K562 (cell line): ENCODE measurements at regions not wholly inside any gene's neighbourhood (a gene's known extent, or its start where the extent isn't known, plus 50 kb on each side); places are given as distances from the start of the nearest gene placed in this dataset.

ENCODE experiments used
- ATAC-seq: fragments of 200-7000 bp; cut with Tn5 transposase; 3 replicates; pipeline ENCODE4 v1.9.1; 2020; ENCODE audit warnings: moderate library complexity
- BruUV-seq: library from RNA; stranded (reverse); fragments of 400-500 nt; replicated peaks from 2 replicates; lab custom pipeline; 2021; lab: Mats Ljungman, UMichigan
- CTCF ChIA-PET: fragments of 300-600 bp; formaldehyde crosslinking; extraction: SDS; loops from one replicate; lab custom pipeline; 2021; ENCODE audit warnings: low intra/inter-chr PET ratio; lab: Yijun Ruan, JAX
- POLR2A ChIA-PET: fragments of 300-600, 350-650 bp; sonication (Branson Sonifier 250); formaldehyde crosslinking; extraction: SDS; loops from one replicate; lab custom pipeline; 2021; ENCODE audit warnings: antibody characterized with exemption, inconsistent platforms; lab: Yijun Ruan, JAX
- DNase-seq, 4 experiments: peaks; one replicate each; pipeline versions ENCODE4 v3.0.0 to v3.0.0-alpha.2; 2011 to 2018; ENCODE audit warnings: low spot score in 3 of 4, mixed read lengths in 3 of 4; ENCODE audit errors: extremely low read depth in 1 of 4
- FAIRE-seq: peaks from 2 replicates; lab custom pipeline; 2011; peaks lifted over from hg19 to GRCh38; lab: Jason Lieb, UNC
- H2AFZ ChIP-seq: 2 replicates; pipeline ENCODE4 v1.6.0; 2011; ENCODE audit warnings: low read depth, low read length, control low read depth, inconsistent platforms
- H3K27ac ChIP-seq: fragments of 200-600 bp; 3 replicates; pipeline ENCODE4 v1.8.0; 2011; ENCODE audit warnings: low read depth, mild to moderate bottlenecking, control low read depth, inconsistent platforms, low read length, moderate library complexity, mixed read lengths; ENCODE audit errors: extremely low read depth
- H3K27me3 ChIP-seq, 2 experiments: fragments of 300-600 bp in 1 of 2; 2 replicates in 1 of 2; 3 replicates in 1 of 2; pipeline versions ENCODE4 v1.6.0 to v1.8.0; 2011; ENCODE audit warnings: inconsistent platforms in 2 of 2, low read length in 2 of 2, mild to moderate bottlenecking in 1 of 2, mixed read lengths in 1 of 2, moderate library complexity in 1 of 2; ENCODE audit not compliant: control insufficient read depth in 2 of 2, insufficient read depth in 2 of 2
- H3K36me3 ChIP-seq: fragments of 300-600 bp; 3 replicates; pipeline ENCODE4 v1.8.0; 2011; ENCODE audit warnings: mild to moderate bottlenecking, low read length, inconsistent platforms; ENCODE audit not compliant: control insufficient read depth, insufficient read depth
- H3K4me1 ChIP-seq, 2 experiments: fragments of 200-600 bp in 1 of 2; replicated peaks in 1 of 2; 2 replicates in 1 of 2; 3 replicates in 1 of 2; pipeline versions ENCODE4 v1.5.1 to v1.8.0; 2011; ENCODE audit warnings: inconsistent platforms in 2 of 2, low read length in 2 of 2, mild to moderate bottlenecking in 1 of 2, mixed read lengths in 1 of 2, moderate library complexity in 1 of 2; ENCODE audit not compliant: control insufficient read depth in 2 of 2, insufficient read depth in 2 of 2
- H3K4me2 ChIP-seq: 2 replicates; pipeline ENCODE4 v1.6.1; 2011; ENCODE audit warnings: low read length, control low read depth, inconsistent platforms, mixed read lengths; ENCODE audit not compliant: insufficient read depth
- H3K4me3 ChIP-seq: fragments of 200-600 bp; sonication (generic), shearing (Covaris generic); 2 replicates; pipeline ENCODE4 v1.5.1; 2016; ENCODE audit warnings: control low read depth, inconsistent platforms
- H3K79me2 ChIP-seq: fragments of 200-600 bp; 3 replicates; pipeline ENCODE4 v1.8.0; 2011; ENCODE audit warnings: low read length, inconsistent platforms; ENCODE audit not compliant: control insufficient read depth, insufficient read depth
- H3K9ac ChIP-seq, 2 experiments: 2 replicates each; pipeline versions ENCODE4 v1.6.0 to v1.6.1; 2011; ENCODE audit warnings: low read depth in 2 of 2, low read length in 2 of 2, control low read depth in 1 of 2, inconsistent platforms in 1 of 2, mild to moderate bottlenecking in 1 of 2, mixed read lengths in 1 of 2; ENCODE audit not compliant: insufficient read depth in 1 of 2
- H3K9me1 ChIP-seq: one replicate; pipeline ENCODE4 v1.6.0; 2011; ENCODE audit warnings: inconsistent platforms, mild to moderate bottlenecking, low read length, moderate library complexity; ENCODE audit not compliant: control insufficient read depth, insufficient read depth
- H3K9me3 ChIP-seq: replicated peaks from 2 replicates; pipeline ENCODE4 v1.5.1; 2011; ENCODE audit warnings: low read depth, low read length, inconsistent platforms; ENCODE audit not compliant: control insufficient read depth, insufficient read depth
- H4K20me1 ChIP-seq: replicated peaks from 2 replicates; pipeline ENCODE4 v1.6.1; 2011; ENCODE audit warnings: low read length, inconsistent platforms, mixed read lengths; ENCODE audit not compliant: control insufficient read depth, insufficient read depth
- FUS ChIP-seq: fragments of 200-400 bp; formaldehyde crosslinking; optimal IDR thresholded peaks from 2 replicates; pipeline ENCODE3; 2017; ENCODE audit warnings: low read depth, low read length
- HMG20A ChIP-seq: fragments of 450-650 bp; formaldehyde crosslinking; conservative IDR thresholded peaks from 2 replicates; pipeline ENCODE4 v1.4.0; 2020; ENCODE audit warnings: mild to moderate bottlenecking, mixed read lengths
- MBD2 ChIP-seq: sonication (generic); IDR thresholded peaks from 2 replicates; pipeline ENCODE4 v1.6.1; 2016; ENCODE audit warnings: low read depth, borderline replicate concordance
- NFIC ChIP-seq: fragments of 450-650 bp; IDR thresholded peaks from 2 replicates; pipeline ENCODE4 v1.6.1; 2017; ENCODE audit warnings: mild to moderate bottlenecking, inconsistent platforms
- SAFB2 ChIP-seq: fragments of 200-400 bp; formaldehyde crosslinking; IDR thresholded peaks from 2 replicates; pipeline ENCODE4 v1.6.1; 2018; ENCODE audit warnings: borderline replicate concordance, low read length, low read depth, moderate library complexity; ENCODE audit not compliant: severe bottlenecking
- WGBS: fragments of 100-300 bp; shearing (Covaris generic); methylation state at CpG from one replicate; pipeline ENCODE4 v1.1.6; 2016; ENCODE audit warnings: low coverage, mixed read lengths; ENCODE audit not compliant: insufficient coverage; ENCODE audit errors: missing lambda C conversion rate; 5-methylcytosine and 5-hydroxymethylcytosine counted together
- in situ Hi-C: fragments of 300-500 bp; cut with MboI; formaldehyde crosslinking; loops from 4 replicates; pipeline ENCODE4 v1.15.0; 2018; ENCODE audit warnings: inconsistent platforms, mixed read lengths
- intact Hi-C: fragments of 100-400 bp; cut with micrococcal nuclease; formaldehyde crosslinking; loops from 2 replicates; pipeline ENCODE4 v1.14.2; 2022
- TF ChIP-seq, protein P1 (sequence below): conservative IDR thresholded peaks from 2 replicates; pipeline ENCODE4 v1.6.1; 2011; ENCODE audit warnings: low read depth, mild to moderate bottlenecking, low read length; ENCODE audit not compliant: control insufficient read depth

DNA sequence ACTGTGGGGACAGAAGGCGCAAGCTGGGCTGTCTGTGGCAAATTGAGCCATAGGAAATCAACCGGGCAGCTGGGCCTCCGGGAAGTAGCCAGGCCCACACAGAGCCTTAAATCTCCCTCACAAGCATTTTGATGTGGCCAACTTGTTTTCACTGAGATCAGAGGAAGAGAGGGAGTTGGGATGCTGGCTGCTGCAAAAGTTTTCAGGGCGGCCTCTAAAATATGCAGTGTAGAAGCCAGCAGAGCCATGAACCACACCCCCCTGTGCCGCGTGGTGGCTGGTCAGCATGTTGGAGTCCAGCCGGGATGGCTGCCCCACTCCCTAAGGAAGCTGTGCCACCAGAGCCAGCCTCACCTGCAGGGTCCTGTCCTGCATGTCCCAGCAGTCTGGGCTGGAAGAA is 167.4 kb downstream of the CDC5L start (continued):
- TF ChIP-seq, protein P1, sequence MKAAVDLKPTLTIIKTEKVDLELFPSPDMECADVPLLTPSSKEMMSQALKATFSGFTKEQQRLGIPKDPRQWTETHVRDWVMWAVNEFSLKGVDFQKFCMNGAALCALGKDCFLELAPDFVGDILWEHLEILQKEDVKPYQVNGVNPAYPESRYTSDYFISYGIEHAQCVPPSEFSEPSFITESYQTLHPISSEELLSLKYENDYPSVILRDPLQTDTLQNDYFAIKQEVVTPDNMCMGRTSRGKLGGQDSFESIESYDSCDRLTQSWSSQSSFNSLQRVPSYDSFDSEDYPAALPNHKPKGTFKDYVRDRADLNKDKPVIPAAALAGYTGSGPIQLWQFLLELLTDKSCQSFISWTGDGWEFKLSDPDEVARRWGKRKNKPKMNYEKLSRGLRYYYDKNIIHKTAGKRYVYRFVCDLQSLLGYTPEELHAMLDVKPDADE: no peak
- no peak for TF ChIP-seq HMG20A (CRISPR knock-in tag)
- TF ChIP-seq SAFB2: no peak
- no peak for TF ChIP-seq FUS
- TF ChIP-seq, all 486 proteins: peak for 0

DNA sequence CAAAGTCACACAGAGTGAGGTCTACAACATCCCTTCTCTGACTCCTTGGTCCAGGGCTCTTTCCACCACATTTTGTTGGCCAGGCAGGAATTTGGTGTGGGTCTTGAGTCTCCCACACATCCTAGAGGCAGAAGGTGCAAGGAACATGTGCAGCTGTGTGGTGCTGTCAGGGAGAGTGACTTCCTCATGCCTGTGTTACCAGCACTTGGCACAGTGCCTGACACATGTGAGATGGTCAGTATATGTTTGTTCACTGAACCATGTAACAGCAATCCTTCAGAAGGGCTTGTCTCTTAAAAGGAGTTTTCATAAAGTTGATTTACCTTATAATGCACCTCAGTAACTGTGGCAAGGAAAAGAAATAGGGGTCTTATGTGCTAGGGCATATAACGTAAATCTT is 168.5 kb downstream of the CDC5L start:
- 0 out of 2 replicates have a peak, but pooled peaks cover 7% of the 10 kb centered on the region for H4K20me1 ChIP-seq
- no peak overlapping the region for H2AFZ ChIP-seq
- CTCF ChIA-PET: no interaction called here
- no TSS peak for BruUV-seq
- 0% methylated on average over 1 of the region's 1 CpG for WGBS
- intact Hi-C loops (no loop called here), in situ Hi-C loops (no loop called here)
- H3K4me1 ChIP-seq: no peaks in the 10 kb centered on the region
- H3K27me3 ChIP-seq: peaks cover 17 to 54% of the 10 kb centered on the region in 2 experiments
- H3K9me1 ChIP-seq: no peaks in the 10 kb centered on the region
- no peak overlapping the region for H3K4me3 ChIP-seq
- POLR2A ChIA-PET: no interaction called here
- H3K9ac ChIP-seq: no peak overlapping the region
- no peak for ATAC-seq
- TF ChIP-seq MBD2 (no peak), NFIC (0 out of 2 replicates have a peak, but pooled peaks have one; percentile 53)
- H3K36me3 ChIP-seq: no peaks in the 10 kb centered on the region
- DNase-seq: no peak
- FAIRE-seq: no peak
- no peaks in the 10 kb centered on the region for H3K79me2 ChIP-seq
- no peaks in the 10 kb centered on the region for H3K9me3 ChIP-seq
- no peak overlapping the region for H3K27ac ChIP-seq
- H3K4me2 ChIP-seq: no peak overlapping the region
